H1 (cell line): ENCODE measurements at regions not wholly inside any gene's neighbourhood (a gene's known extent, or its start where the extent isn't known, plus 50 kb on each side); places are given as distances from the start of the nearest gene placed in this dataset.

ENCODE experiments used
- CTCF ChIA-PET: fragments of 300-600 bp; sonication (Branson Sonifier 250); formaldehyde crosslinking; loops from one replicate; lab custom pipeline; 2021; ENCODE audit not compliant: partially characterized antibody; lab: Charles Lee
- POLR2A ChIA-PET: fragments of 300-600 bp; sonication (Branson Sonifier 250); formaldehyde crosslinking; loops from one replicate; lab custom pipeline; 2021; ENCODE audit warnings: inconsistent platforms; ENCODE audit not compliant: partially characterized antibody; lab: Charles Lee
- DNase-seq, 2 experiments: peaks; one replicate each; pipeline versions ENCODE4 v3.0.0 to v3.0.0-alpha.2; 2010 to 2022; ENCODE audit warnings: low spot score in 2 of 2, low read depth in 1 of 2, mixed read lengths in 1 of 2
- FAIRE-seq: peaks from 2 replicates; lab custom pipeline; 2011; peaks lifted over from hg19 to GRCh38; lab: Jason Lieb, UNC
- H2AFZ ChIP-seq: 2 replicates; pipeline ENCODE4 v1.8.1; 2012; ENCODE audit warnings: low read length, inconsistent platforms
- H2AK5ac ChIP-seq: 2 replicates; pipeline ENCODE4 v1.6.1; 2013; ENCODE audit warnings: low read depth, low read length
- H2BK120ac ChIP-seq: replicated peaks from 2 replicates; pipeline ENCODE3; 2013; ENCODE audit warnings: low read depth, low read length, inconsistent platforms
- H2BK12ac ChIP-seq: 2 replicates; pipeline ENCODE4 v1.6.1; 2013; ENCODE audit warnings: low read depth, low read length
- H2BK15ac ChIP-seq: 2 replicates; pipeline ENCODE4 v1.6.1; 2013; ENCODE audit warnings: low read length
- H2BK20ac ChIP-seq: 2 replicates; pipeline ENCODE4 v1.6.1; 2013; ENCODE audit warnings: low read length
- H2BK5ac ChIP-seq: 2 replicates; pipeline ENCODE4 v1.6.1; 2013; ENCODE audit warnings: low read depth, low read length
- H3K14ac ChIP-seq: 2 replicates; pipeline ENCODE4 v1.6.1; 2013; ENCODE audit warnings: inconsistent platforms; ENCODE audit not compliant: insufficient read length
- H3K18ac ChIP-seq: 2 replicates; pipeline ENCODE4 v1.6.1; 2013; ENCODE audit warnings: low read length; ENCODE audit errors: extremely low read depth
- H3K23ac ChIP-seq: 2 replicates; pipeline ENCODE4 v1.6.1; 2013; ENCODE audit warnings: inconsistent platforms; ENCODE audit not compliant: insufficient read length
- H3K23me2 ChIP-seq: 2 replicates; pipeline ENCODE4 v1.6.1; 2013; ENCODE audit warnings: low read depth, low read length
- H3K27ac ChIP-seq: 2 replicates; pipeline ENCODE4 v1.6.1; 2011; ENCODE audit warnings: low read depth, low read length, inconsistent platforms
- H3K27me3 ChIP-seq, 4 experiments: replicated peaks in 1 of 4; 1 replicate in 1 of 4; 2 replicates in 3 of 4; pipeline versions ENCODE4 v1.6.1 to v1.8.1; 2011 to 2013; ENCODE audit warnings: low read length in 3 of 4, mild to moderate bottlenecking in 3 of 4, inconsistent platforms in 2 of 4, mixed read lengths in 2 of 4, moderate library complexity in 1 of 4; ENCODE audit not compliant: control insufficient read depth in 3 of 4, insufficient read depth in 3 of 4; ENCODE audit errors: extremely low read depth in 1 of 4
- H3K36me3 ChIP-seq, 4 experiments: 2 replicates each; pipeline versions ENCODE4 v1.6.1 to v1.8.1; 2011 to 2013; ENCODE audit warnings: mild to moderate bottlenecking in 4 of 4, low read length in 3 of 4, moderate library complexity in 2 of 4, control low read depth in 1 of 4, inconsistent platforms in 1 of 4; ENCODE audit not compliant: insufficient read depth in 4 of 4, control insufficient read depth in 2 of 4
- H3K4ac ChIP-seq: replicated peaks from 2 replicates; pipeline ENCODE3; 2013; ENCODE audit warnings: low read length, low read depth, mixed read lengths, inconsistent platforms; ENCODE audit not compliant: insufficient read length
- H3K4me1 ChIP-seq, 4 experiments: replicated peaks in 1 of 4; 1 replicate in 1 of 4; 2 replicates in 3 of 4; pipeline versions ENCODE4 v1.6.1 to v1.8.1; 2011 to 2013; ENCODE audit warnings: low read length in 3 of 4, inconsistent platforms in 2 of 4, mixed read lengths in 1 of 4; ENCODE audit not compliant: insufficient read depth in 4 of 4, control insufficient read depth in 3 of 4
- H3K4me2 ChIP-seq, 2 experiments: 2 replicates each; pipeline versions ENCODE4 v1.6.1 to v1.8.1; 2011 to 2013; ENCODE audit warnings: low read depth in 2 of 2, low read length in 2 of 2, control low read depth in 1 of 2, inconsistent platforms in 1 of 2, mild to moderate bottlenecking in 1 of 2; ENCODE audit not compliant: insufficient read depth in 1 of 2
- H3K4me3 ChIP-seq, 4 experiments: fragments of 200-600, 300-600 bp in 1 of 4; sonication (generic), shearing (Covaris generic), sonication (Bioruptor Twin) in 1 of 4; 2 replicates each; pipeline versions ENCODE4 v1.5.1 to v1.8.1; 2011 to 2016; ENCODE audit warnings: low read length in 4 of 4, low read depth in 3 of 4, control low read depth in 2 of 4, inconsistent platforms in 2 of 4, mild to moderate bottlenecking in 2 of 4, mixed read lengths in 1 of 4, moderate library complexity in 1 of 4; ENCODE audit not compliant: insufficient read depth in 2 of 4; ENCODE audit errors: extremely low read depth in 1 of 4
- H3K56ac ChIP-seq: replicated peaks from 2 replicates; pipeline ENCODE3; 2013; ENCODE audit warnings: low read depth, mild to moderate bottlenecking, mixed read lengths, low read length, inconsistent platforms; ENCODE audit not compliant: insufficient read length
- H3K79me1 ChIP-seq: 2 replicates; pipeline ENCODE4 v1.6.1; 2013; ENCODE audit warnings: low read depth, low read length, control low read depth
- H3K79me2 ChIP-seq, 2 experiments: 2 replicates each; pipeline versions ENCODE4 v1.6.1 to v1.8.1; 2012 to 2013; ENCODE audit warnings: low read length in 2 of 2, mild to moderate bottlenecking in 2 of 2, inconsistent platforms in 1 of 2; ENCODE audit not compliant: insufficient read depth in 2 of 2, control insufficient read depth in 1 of 2
- H3K9ac ChIP-seq, 4 experiments: replicated peaks in 1 of 4; 1 replicate in 1 of 4; 2 replicates in 3 of 4; pipeline versions ENCODE4 v1.6.1 to v1.8.1; 2011 to 2013; ENCODE audit warnings: low read depth in 3 of 4, low read length in 3 of 4, control low read depth in 2 of 4, mild to moderate bottlenecking in 2 of 4, moderate library complexity in 2 of 4, inconsistent platforms in 1 of 4; ENCODE audit errors: extremely low read depth in 1 of 4
- H3K9me3 ChIP-seq, 2 experiments: 2 replicates each; pipeline versions ENCODE4 v1.6.1 to v1.8.1; 2012 to 2013; ENCODE audit warnings: mild to moderate bottlenecking in 2 of 2, moderate library complexity in 2 of 2, control low read depth in 1 of 2, inconsistent platforms in 1 of 2, low read depth in 1 of 2, low read length in 1 of 2, mixed read lengths in 1 of 2; ENCODE audit not compliant: insufficient read depth in 2 of 2
- H4K20me1 ChIP-seq, 2 experiments: replicated peaks in 1 of 2; 2 replicates each; pipeline versions ENCODE3 to v1.8.1; 2011 to 2013; ENCODE audit warnings: inconsistent platforms in 2 of 2, low read length in 2 of 2, mild to moderate bottlenecking in 1 of 2; ENCODE audit not compliant: insufficient read depth in 2 of 2, control insufficient read depth in 1 of 2
- H4K5ac ChIP-seq: 2 replicates; pipeline ENCODE4 v1.6.1; 2013; ENCODE audit warnings: low read length, low read depth, mixed read lengths, inconsistent platforms; ENCODE audit not compliant: insufficient read length
- H4K8ac ChIP-seq: 2 replicates; pipeline ENCODE4 v1.8.0; 2013; ENCODE audit warnings: mild to moderate bottlenecking, moderate library complexity, low read length, inconsistent platforms; ENCODE audit not compliant: insufficient read depth; ENCODE audit errors: extremely low read depth
- H4K91ac ChIP-seq: replicated peaks from 2 replicates; pipeline ENCODE3; 2013; ENCODE audit warnings: low read length, mixed read lengths, inconsistent platforms; ENCODE audit not compliant: insufficient read length
- CHD1 ChIP-seq: IDR thresholded peaks from 2 replicates; pipeline ENCODE4 v1.6.1; 2012; ENCODE audit warnings: low read depth, low read length, improper control_type of control experiment
- CHD2 ChIP-seq: IDR thresholded peaks from 2 replicates; pipeline ENCODE4 v1.6.1; 2012; ENCODE audit warnings: low read length, improper control_type of control experiment
- CTBP2 ChIP-seq: IDR thresholded peaks from 2 replicates; pipeline ENCODE4 v1.7.0; 2011; ENCODE audit warnings: borderline replicate concordance, mild to moderate bottlenecking, moderate library complexity, mixed read lengths, low read length; ENCODE audit not compliant: insufficient read depth, insufficient read length
- JUND ChIP-seq: IDR thresholded peaks from 2 replicates; pipeline ENCODE4 v1.6.1; 2011; ENCODE audit warnings: mild to moderate bottlenecking, improper control_type of control experiment, low read length
- KDM1A ChIP-seq: fragments of 200-600, 300-600 bp; sonication (generic); IDR thresholded peaks from 2 replicates; pipeline ENCODE4 v1.7.1; 2016; ENCODE audit warnings: mild to moderate bottlenecking, low read length, borderline replicate concordance
- SIX5 ChIP-seq: IDR thresholded peaks from 2 replicates; pipeline ENCODE4 v1.6.1; 2011; ENCODE audit warnings: mild to moderate bottlenecking, low read depth, low read length
- TBP ChIP-seq: IDR thresholded peaks from 2 replicates; pipeline ENCODE4 v1.6.1; 2011; ENCODE audit warnings: low read depth, low read length, improper control_type of control experiment
- WGBS, 2 experiments: shearing (Covaris generic) in 1 of 2; methylation state at CpG; one replicate each; pipeline versions ENCODE4 v1.1.6 to v1.1.7; 2013 to 2015; ENCODE audit warnings: low lambda C conversion rate in 2 of 2, mixed read lengths in 2 of 2, inconsistent platforms in 1 of 2, low coverage in 1 of 2, missing lambda C conversion rate in 1 of 2; ENCODE audit not compliant: insufficient replicate concordance in 2 of 2, insufficient coverage in 1 of 2, insufficient read length in 1 of 2; ENCODE audit errors: extremely low coverage in 1 of 2, missing lambda C conversion rate in 1 of 2; 5-methylcytosine and 5-hydroxymethylcytosine counted together
- TF ChIP-seq, protein P1 (sequence below): IDR thresholded peaks from 2 replicates; pipeline ENCODE4 v1.6.1; 2012; ENCODE audit warnings: low read length, inconsistent platforms
- TF ChIP-seq, protein P2 (sequence below): IDR thresholded peaks from 2 replicates; pipeline ENCODE4 v1.6.1; 2012; ENCODE audit warnings: inconsistent platforms

DNA sequence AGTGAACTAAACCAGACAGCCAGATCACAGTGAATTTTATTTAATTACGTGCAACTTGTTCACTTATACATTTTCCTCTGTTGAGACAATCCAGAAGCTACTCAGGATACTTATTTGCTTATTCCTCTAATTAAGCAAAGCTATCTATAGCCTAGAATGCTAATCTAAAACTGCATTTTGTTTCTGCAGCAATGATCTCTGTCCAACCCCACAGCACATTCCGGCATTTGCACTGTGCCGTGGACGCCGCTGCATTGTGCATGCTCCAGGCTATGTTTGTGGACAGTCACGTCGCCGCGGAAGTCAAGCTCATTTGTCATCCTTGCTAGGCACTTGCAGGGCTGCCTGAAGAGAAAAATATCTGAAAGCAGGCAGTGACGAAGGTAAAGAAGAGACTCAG is 406.9 kb downstream of the RFC3 start:
- Histone ChIP-seq H3K9me3 (peaks cover 0 to 6% of the 10 kb centered on the region in 2 experiments; a peak in 1 of 4 replicates), H4K91ac (no peak overlapping the region), H3K14ac (no peak overlapping the region), H2BK15ac (no peak overlapping the region), H3K27ac (no peak overlapping the region), H4K8ac (no peak overlapping the region), H2BK20ac (no peak overlapping the region), H3K4me3 (no peak overlapping the region), H2BK12ac (no peak overlapping the region), H2BK120ac (no peak overlapping the region), H3K23me2 (no peaks in the 10 kb centered on the region), H2BK5ac (no peak overlapping the region), H3K27me3 (no peaks in the 10 kb centered on the region), H2AFZ (no peak overlapping the region), H3K79me2 (no peaks in the 10 kb centered on the region), H3K4me1 (no peaks in the 10 kb centered on the region), H3K9ac (no peak overlapping the region), H3K4ac (no peak overlapping the region), H3K56ac (no peak overlapping the region), H3K36me3 (no peaks in the 10 kb centered on the region), H2AK5ac (no peak overlapping the region), H4K20me1 (no peaks in the 10 kb centered on the region), H3K79me1 (no peaks in the 10 kb centered on the region), H3K4me2 (no peak overlapping the region), H3K18ac (no peak overlapping the region), H4K5ac (no peak overlapping the region), H3K23ac (no peak overlapping the region)
- DNase-seq (no peak), FAIRE-seq (no peak)
- TF ChIP-seq SIX5: no peak
- TF ChIP-seq KDM1A: no peak
- TF ChIP-seq, protein P1, sequence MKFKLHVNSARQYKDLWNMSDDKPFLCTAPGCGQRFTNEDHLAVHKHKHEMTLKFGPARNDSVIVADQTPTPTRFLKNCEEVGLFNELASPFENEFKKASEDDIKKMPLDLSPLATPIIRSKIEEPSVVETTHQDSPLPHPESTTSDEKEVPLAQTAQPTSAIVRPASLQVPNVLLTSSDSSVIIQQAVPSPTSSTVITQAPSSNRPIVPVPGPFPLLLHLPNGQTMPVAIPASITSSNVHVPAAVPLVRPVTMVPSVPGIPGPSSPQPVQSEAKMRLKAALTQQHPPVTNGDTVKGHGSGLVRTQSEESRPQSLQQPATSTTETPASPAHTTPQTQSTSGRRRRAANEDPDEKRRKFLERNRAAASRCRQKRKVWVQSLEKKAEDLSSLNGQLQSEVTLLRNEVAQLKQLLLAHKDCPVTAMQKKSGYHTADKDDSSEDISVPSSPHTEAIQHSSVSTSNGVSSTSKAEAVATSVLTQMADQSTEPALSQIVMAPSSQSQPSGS: no peak
- no peak for TF ChIP-seq CHD1
- TF ChIP-seq TBP: no peak
- TF ChIP-seq, protein P2, sequence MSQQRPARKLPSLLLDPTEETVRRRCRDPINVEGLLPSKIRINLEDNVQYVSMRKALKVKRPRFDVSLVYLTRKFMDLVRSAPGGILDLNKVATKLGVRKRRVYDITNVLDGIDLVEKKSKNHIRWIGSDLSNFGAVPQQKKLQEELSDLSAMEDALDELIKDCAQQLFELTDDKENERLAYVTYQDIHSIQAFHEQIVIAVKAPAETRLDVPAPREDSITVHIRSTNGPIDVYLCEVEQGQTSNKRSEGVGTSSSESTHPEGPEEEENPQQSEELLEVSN: no peak
- no peak for TF ChIP-seq JUND
- TF ChIP-seq CTBP2: no peak
- TF ChIP-seq CHD2: no peak
- ChIA-PET CTCF (no interaction called here), POLR2A (no interaction called here)
- WGBS, 2 experiments: 95% methylated on average over 10 of the region's 10 CpGs; no CpG with 5 or more reads in 1 of the 2 experiments
